ENCODE measurements at regions not wholly inside any gene's neighbourhood (a gene's known extent, or its start where the extent isn't known, plus 50 kb on each side); places are given as distances from the start of the nearest gene placed in this dataset.

- ATAC-seq (no peak), FAIRE-seq (no peak), DNase-seq (ENCODE audit: low read depth, low spot score) (no peak)
- in situ Hi-C loops (cut with MboI) (no loop called here), intact Hi-C loops (cut with micrococcal nuclease; ENCODE audit: unreplicated experiment) (no loop called here)
- Histone ChIP-seq H4K20me1 (ENCODE audit: control insufficient read depth, insufficient read depth) (no peaks in the 10 kb centered on the region), H3K4me3 (no peak overlapping the region), H3K79me2 (ENCODE audit: control insufficient read depth, insufficient read depth, low read length) (no peaks in the 10 kb centered on the region), H3K9me3 (replicated peaks; ENCODE audit: control insufficient read depth, insufficient read depth, low read length) (no peaks in the 10 kb centered on the region), H3K27ac (ENCODE audit: control insufficient read depth, insufficient read depth) (no peak overlapping the region), H3K36me3 (ENCODE audit: control insufficient read depth in 2 of 2, insufficient read depth in 2 of 2, low read length in 1 of 2) (no peaks in the 10 kb centered on the region), H2AFZ (ENCODE audit: control insufficient read depth, low read depth, low read length) (no peak overlapping the region), H3K9ac (ENCODE audit: control insufficient read depth, insufficient read depth, low read length) (no peak overlapping the region), H3K27me3 (replicated peaks in 1 of 2; ENCODE audit: control insufficient read depth in 2 of 2, insufficient read depth in 2 of 2, low read length in 1 of 2) (no peaks in the 10 kb centered on the region), H3K4me2 (ENCODE audit: control insufficient read depth, insufficient read depth) (no peak overlapping the region), H3K4me1 (ENCODE audit: control insufficient read depth, insufficient read depth, low read length) (no peaks in the 10 kb centered on the region)
- no TSS peak for BruUV-seq (replicated peaks)
- ChIA-PET SMC1A (ENCODE audit: uncharacterized antibody, unreplicated experiment) (no interaction called here), RAD21 (ENCODE audit: unreplicated experiment) (no interaction called here), CTCF (no interaction called here), POLR2A (no interaction called here)
- TF ChIP-seq ELK1 (IDR thresholded peaks at IDR 0.05; ENCODE audit: low read depth, low read length) (no peak), CBX3 (IDR thresholded peaks at IDR 0.05; ENCODE audit: borderline replicate concordance, low read depth) (no peak), WRNIP1 (IDR thresholded peaks at IDR 0.05; ENCODE audit: borderline replicate concordance, low read depth, low read length) (no peak), CTCF (IDR thresholded peaks at IDR 0.05 in 2 of 3, conservative IDR thresholded peaks at IDR 0.05 in 1 of 3; ENCODE audit: control insufficient read depth in 2 of 3, extremely low read depth in 1 of 3, insufficient read depth in 1 of 3, low read depth in 3 of 3, low read length in 3 of 3) (no peak)
Observed at GRCh38 chr6:95017922-95018321, 559.4 kb upstream of the MANEA start.

All from GM12878 (cell line).